HG03460 (cell line): ENCODE measurements at regions not wholly inside any gene's neighbourhood (a gene's known extent, or its start where the extent isn't known, plus 50 kb on each side); places are given as distances from the start of the nearest gene placed in this dataset.

Source experiments
- ATAC-seq: cut with Tn5 transposase; IDR thresholded peaks from one replicate; pipeline ENCODE4 v1.9.1; 2021; ENCODE audit not compliant: unreplicated experiment

GRCh38 chr17:77854083-77854758 lies 104.3 kb upstream of the TNRC6C start:
- ATAC-seq, result no peak

GRCh38 chr17:77854759-77855745 lies 103.5 kb upstream of the TNRC6C start:
- ATAC-seq, result no peak

GRCh38 chr17:77856551-77857305 lies 101.8 kb upstream of the TNRC6C start:
- ATAC-seq, result no peak

GRCh38 chr17:77857306-77857555 lies 101.3 kb upstream of the TNRC6C start:
- no peak for ATAC-seq

- no peak for ATAC-seq
These were observed 100.9 kb upstream of the TNRC6C start for GRCh38 chr17:77857613-77858012.

GRCh38 chr17:77858291-77859034 lies 100.0 kb upstream of the TNRC6C start:
- no peak for ATAC-seq

GRCh38 chr17:77859035-77859810 lies 99.3 kb upstream of the TNRC6C start:
- ATAC-seq, result no peak

- ATAC-seq, result no peak
These were observed 97.3 kb upstream of the TNRC6C start for GRCh38 chr17:77861133-77861695.

- no peak for ATAC-seq
These were observed 96.4 kb upstream of the TNRC6C start for GRCh38 chr17:77861981-77862645.

GRCh38 chr17:77862890-77863813 lies 95.4 kb upstream of the TNRC6C start:
- no peak for ATAC-seq

GRCh38 chr17:77863814-77864161 lies 94.7 kb upstream of the TNRC6C start:
- ATAC-seq, result no peak

GRCh38 chr17:77864234-77865111 lies 94.0 kb upstream of the TNRC6C start:
- ATAC-seq, result no peak

GRCh38 chr17:77865112-77865611 lies 93.3 kb upstream of the TNRC6C start:
- ATAC-seq, result no peak

GRCh38 chr17:77865716-77866115 lies 92.8 kb upstream of the TNRC6C start:
- no peak for ATAC-seq

GRCh38 chr17:77867308-77867781 lies 91.2 kb upstream of the TNRC6C start:
- no peak for ATAC-seq

- ATAC-seq, result no peak
These were observed 90.4 kb upstream of the TNRC6C start for GRCh38 chr17:77867976-77868713.
